ENCODE measurements at regions not wholly inside any gene's neighbourhood (a gene's known extent, or its start where the extent isn't known, plus 50 kb on each side); places are given as distances from the start of the nearest gene placed in this dataset.

GRCh38 chr9:7979611-7980010 lies 180.0 kb upstream of the DMAC1 start:
- Histone ChIP-seq H3K79me2 (replicated peaks; ENCODE audit: insufficient read depth, low read length) (no peaks in the 10 kb centered on the region), H3K9me3 (ENCODE audit: low read length) (no peaks in the 10 kb centered on the region), H3K27me3 (ENCODE audit: insufficient read depth, low read depth, low read length) (no peaks in the 10 kb centered on the region), H2AFZ (ENCODE audit: low read depth, low read length) (no peak overlapping the region), H3F3A (ENCODE audit: insufficient read depth, low read length, poor library complexity, severe bottlenecking) (no peaks in the 10 kb centered on the region), H3K9ac (ENCODE audit: low read length) (no peak overlapping the region), H3K4me2 (ENCODE audit: low read length) (no peak overlapping the region), H3K36me3 (ENCODE audit: insufficient read depth, low read length) (no peaks in the 10 kb centered on the region), H3K27ac (ENCODE audit: low read length) (no peak overlapping the region), H3K9me2 (ENCODE audit: insufficient read depth, low read length) (no peaks in the 10 kb centered on the region), H4K20me1 (ENCODE audit: insufficient read depth) (no peaks in the 10 kb centered on the region), H3K4me3 (ENCODE audit: low read length) (no peak overlapping the region)
- TF ChIP-seq SMC3 (conservative IDR thresholded peaks at IDR 0.05; ENCODE audit: poor library complexity) = no peak
- no peak for TF ChIP-seq MXI1 (conservative IDR thresholded peaks at IDR 0.05; ENCODE audit: poor library complexity, severe bottlenecking)
- no peak for TF ChIP-seq POLR2AphosphoS5 (IDR thresholded peaks at IDR 0.05)
- TF ChIP-seq REST (IDR thresholded peaks at IDR 0.05; ENCODE audit: borderline replicate concordance) = no peak
- TF ChIP-seq CTCF (IDR thresholded peaks at IDR 0.05; ENCODE audit: poor library complexity, severe bottlenecking) = no peak
- no peak for TF ChIP-seq EZH2 (IDR thresholded peaks at IDR 0.05; ENCODE audit: borderline replicate concordance, insufficient read depth, low read length, poor library complexity, severe bottlenecking)
- TF ChIP-seq RAD21 (conservative IDR thresholded peaks at IDR 0.05) = no peak
- no peak for TF ChIP-seq EP300 (conservative IDR thresholded peaks at IDR 0.05; ENCODE audit: poor library complexity, severe bottlenecking)
- no peak for TF ChIP-seq TAF1 (IDR thresholded peaks at IDR 0.05; ENCODE audit: low read depth)

DNA sequence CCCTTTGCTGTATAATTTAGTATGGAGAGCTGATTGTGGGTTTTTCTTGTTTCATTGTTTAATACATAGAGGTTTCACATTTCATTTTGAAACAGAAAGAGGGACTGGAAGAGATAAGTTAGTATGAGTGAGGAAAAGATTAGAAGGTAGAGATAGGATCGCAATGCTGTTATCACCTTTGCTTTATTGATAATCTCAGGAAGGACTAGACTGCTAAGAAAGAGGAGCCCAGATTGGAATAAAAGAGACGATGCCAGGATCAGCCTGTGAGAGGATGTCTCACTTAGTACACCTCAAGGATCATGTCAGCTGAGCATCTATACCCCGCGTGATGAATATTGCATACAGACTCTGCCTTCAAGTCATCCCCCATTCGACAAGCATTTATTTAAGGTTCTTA lies 178.0 kb upstream of the DMAC1 start:
- Histone ChIP-seq H3K9me2 (ENCODE audit: insufficient read depth, low read length) (no peaks in the 10 kb centered on the region), H3K27ac (ENCODE audit: low read length) (no peak overlapping the region), H4K20me1 (ENCODE audit: insufficient read depth) (no peaks in the 10 kb centered on the region), H3K4me3 (ENCODE audit: low read length) (no peak overlapping the region), H3K9ac (ENCODE audit: low read length) (no peak overlapping the region), H3K4me2 (ENCODE audit: low read length) (no peak overlapping the region), H3K9me3 (ENCODE audit: low read length) (no peaks in the 10 kb centered on the region), H3K27me3 (ENCODE audit: insufficient read depth, low read depth, low read length) (no peaks in the 10 kb centered on the region), H2AFZ (ENCODE audit: low read depth, low read length) (no peak overlapping the region), H3K36me3 (ENCODE audit: insufficient read depth, low read length) (no peaks in the 10 kb centered on the region), H3K79me2 (replicated peaks; ENCODE audit: insufficient read depth, low read length) (no peaks in the 10 kb centered on the region), H3F3A (ENCODE audit: insufficient read depth, low read length, poor library complexity, severe bottlenecking) (no peaks in the 10 kb centered on the region)
- TF ChIP-seq POLR2AphosphoS5 (IDR thresholded peaks at IDR 0.05) = no peak
- no peak for TF ChIP-seq REST (IDR thresholded peaks at IDR 0.05; ENCODE audit: borderline replicate concordance)
